HL-60 (cell line): ENCODE measurements at regions not wholly inside any gene's neighbourhood (a gene's known extent, or its start where the extent isn't known, plus 50 kb on each side); places are given as distances from the start of the nearest gene placed in this dataset.

ENCODE experiments used
- CTCF ChIP-seq: IDR thresholded peaks from one replicate; pipeline ENCODE4 v1.5.1; 2011; ENCODE audit warnings: low read length, control low read depth, inconsistent platforms; ENCODE audit not compliant: insufficient read depth
- POLR2AphosphoS5 ChIP-seq: IDR thresholded peaks from 2 replicates; pipeline ENCODE4 v1.6.1; 2012; ENCODE audit warnings: low read depth

GRCh38 chrX:94288972-94289371, 615.0 kb downstream of the FAM133A start:
- TF ChIP-seq CTCF, result no peak
- no peak for TF ChIP-seq POLR2AphosphoS5
